ENCODE measurements at regions not wholly inside any gene's neighbourhood (a gene's known extent, or its start where the extent isn't known, plus 50 kb on each side); places are given as distances from the start of the nearest gene placed in this dataset.

GRCh38 chr13:89011615-89012014, 1340.4 kb downstream of the SLITRK5 start (continued):
- TF ChIP-seq, protein P1, sequence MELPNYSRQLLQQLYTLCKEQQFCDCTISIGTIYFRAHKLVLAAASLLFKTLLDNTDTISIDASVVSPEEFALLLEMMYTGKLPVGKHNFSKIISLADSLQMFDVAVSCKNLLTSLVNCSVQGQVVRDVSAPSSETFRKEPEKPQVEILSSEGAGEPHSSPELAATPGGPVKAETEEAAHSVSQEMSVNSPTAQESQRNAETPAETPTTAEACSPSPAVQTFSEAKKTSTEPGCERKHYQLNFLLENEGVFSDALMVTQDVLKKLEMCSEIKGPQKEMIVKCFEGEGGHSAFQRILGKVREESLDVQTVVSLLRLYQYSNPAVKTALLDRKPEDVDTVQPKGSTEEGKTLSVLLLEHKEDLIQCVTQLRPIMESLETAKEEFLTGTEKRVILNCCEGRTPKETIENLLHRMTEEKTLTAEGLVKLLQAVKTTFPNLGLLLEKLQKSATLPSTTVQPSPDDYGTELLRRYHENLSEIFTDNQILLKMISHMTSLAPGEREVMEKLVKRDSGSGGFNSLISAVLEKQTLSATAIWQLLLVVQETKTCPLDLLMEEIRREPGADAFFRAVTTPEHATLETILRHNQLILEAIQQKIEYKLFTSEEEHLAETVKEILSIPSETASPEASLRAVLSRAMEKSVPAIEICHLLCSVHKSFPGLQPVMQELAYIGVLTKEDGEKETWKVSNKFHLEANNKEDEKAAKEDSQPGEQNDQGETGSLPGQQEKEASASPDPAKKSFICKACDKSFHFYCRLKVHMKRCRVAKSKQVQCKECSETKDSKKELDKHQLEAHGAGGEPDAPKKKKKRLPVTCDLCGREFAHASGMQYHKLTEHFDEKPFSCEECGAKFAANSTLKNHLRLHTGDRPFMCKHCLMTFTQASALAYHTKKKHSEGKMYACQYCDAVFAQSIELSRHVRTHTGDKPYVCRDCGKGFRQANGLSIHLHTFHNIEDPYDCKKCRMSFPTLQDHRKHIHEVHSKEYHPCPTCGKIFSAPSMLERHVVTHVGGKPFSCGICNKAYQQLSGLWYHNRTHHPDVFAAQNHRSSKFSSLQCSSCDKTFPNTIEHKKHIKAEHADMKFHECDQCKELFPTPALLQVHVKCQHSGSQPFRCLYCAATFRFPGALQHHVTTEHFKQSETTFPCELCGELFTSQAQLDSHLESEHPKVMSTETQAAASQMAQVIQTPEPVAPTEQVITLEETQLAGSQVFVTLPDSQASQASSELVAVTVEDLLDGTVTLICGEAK (IDR thresholded peaks at IDR 0.05) = no peak
- TF ChIP-seq, protein P1 (CRISPR knock-in tag; IDR thresholded peaks at IDR 0.05) = no peak
- no peak for TF ChIP-seq CREBBP (IDR thresholded peaks at IDR 0.05; ENCODE audit: low read depth, low read length)

Measured in K562 (cell line).